ENCODE measurements at regions not wholly inside any gene's neighbourhood (a gene's known extent, or its start where the extent isn't known, plus 50 kb on each side); places are given as distances from the start of the nearest gene placed in this dataset.

GRCh38 chr1:96291468-96291867 is 430.1 kb upstream of the PTBP2 start:
- no peaks in the 10 kb centered on the region for H3K27me3 ChIP-seq
- no peak overlapping the region for H3K4me3 ChIP-seq
- DNase-seq (no peak), ATAC-seq (no peak)
- no peaks in the 10 kb centered on the region for H3K4me1 ChIP-seq
- 48 to 54% methylated on average over 2 of the region's 2 CpGs for WGBS, 2 donors
- H3K9me3 ChIP-seq: no peaks in the 10 kb centered on the region
- no peak for TF ChIP-seq POLR2A (IDR thresholded peaks at IDR 0.05)
- TF ChIP-seq CTCF (IDR thresholded peaks at IDR 0.05): no peak
- H3K27ac ChIP-seq: no peak overlapping the region
- intact Hi-C loops (cut with DNase I): no loop called here
- no peaks in the 10 kb centered on the region for H3K36me3 ChIP-seq (replicated peaks in 1 of 2; ENCODE audit: insufficient read depth in 1 of 2, low read depth in 2 of 2)

- no peak for TF ChIP-seq POLR2A (IDR thresholded peaks at IDR 0.05)
- TF ChIP-seq CTCF (IDR thresholded peaks at IDR 0.05): no peak
- H3K27me3 ChIP-seq: no peaks in the 10 kb centered on the region
- 25 to 54% methylated on average over 2 of the region's 2 CpGs for WGBS, 2 donors
- H3K36me3 ChIP-seq (replicated peaks in 1 of 2; ENCODE audit: insufficient read depth in 1 of 2, low read depth in 2 of 2): no peaks in the 10 kb centered on the region
- no peak overlapping the region for H3K4me3 ChIP-seq
- intact Hi-C loops (cut with DNase I): no loop called here
- no peaks in the 10 kb centered on the region for H3K4me1 ChIP-seq
- DNase-seq: no peak
- no peak overlapping the region for H3K27ac ChIP-seq
- ATAC-seq: no peak
- no peaks in the 10 kb centered on the region for H3K9me3 ChIP-seq
Measured at GRCh38 chr1:96292141-96292540, 429.4 kb upstream of the PTBP2 start.

- DNase-seq (no peak), ATAC-seq (no peak)
- TF ChIP-seq POLR2A (IDR thresholded peaks at IDR 0.05) (no peak), CTCF (IDR thresholded peaks at IDR 0.05) (no peak)
- H3K4me1 ChIP-seq: no peaks in the 10 kb centered on the region
- intact Hi-C loops (cut with DNase I): no loop called here
- H3K27ac ChIP-seq: no peak overlapping the region
- 60% methylated on average over 2 of the region's 2 CpGs for WGBS, 2 donors
- no peaks in the 10 kb centered on the region for H3K9me3 ChIP-seq
- no peaks in the 10 kb centered on the region for H3K27me3 ChIP-seq
- H3K36me3 ChIP-seq (replicated peaks in 1 of 2; ENCODE audit: insufficient read depth in 1 of 2, low read depth in 2 of 2): no peaks in the 10 kb centered on the region
- H3K4me3 ChIP-seq: no peak overlapping the region
Measured at GRCh38 chr1:96296991-96297390, 424.6 kb upstream of the PTBP2 start.

- no peak for TF ChIP-seq CTCF (IDR thresholded peaks at IDR 0.05)
- TF ChIP-seq POLR2A (IDR thresholded peaks at IDR 0.05): no peak
- intact Hi-C loops (cut with DNase I): no loop called here
- no peak overlapping the region for H3K27ac ChIP-seq
- DNase-seq (no peak), ATAC-seq (no peak)
- no peaks in the 10 kb centered on the region for H3K9me3 ChIP-seq
- H3K27me3 ChIP-seq: no peaks in the 10 kb centered on the region
- 49 to 62% methylated on average over 7 of the region's 7 CpGs for WGBS, 2 donors
- H3K4me3 ChIP-seq: no peak overlapping the region
- no peaks in the 10 kb centered on the region for H3K4me1 ChIP-seq
- no peaks in the 10 kb centered on the region for H3K36me3 ChIP-seq (replicated peaks in 1 of 2; ENCODE audit: insufficient read depth in 1 of 2, low read depth in 2 of 2)
Measured at GRCh38 chr1:96306809-96307560, 414.6 kb upstream of the PTBP2 start.

- H3K4me3 ChIP-seq: no peak overlapping the region
- H3K4me1 ChIP-seq: no peaks in the 10 kb centered on the region
- DNase-seq: no peak
- H3K36me3 ChIP-seq (replicated peaks in 1 of 2; ENCODE audit: insufficient read depth in 1 of 2, low read depth in 2 of 2): no peaks in the 10 kb centered on the region
- no peaks in the 10 kb centered on the region for H3K9me3 ChIP-seq
- no peak overlapping the region for H3K27ac ChIP-seq
- H3K27me3 ChIP-seq: no peaks in the 10 kb centered on the region
- intact Hi-C loops (cut with DNase I): no loop called here
- no peak for ATAC-seq
- 54 to 69% methylated on average over 5 of the region's 5 CpGs for whole genome bisulfite sequencing, 2 donors
- TF ChIP-seq POLR2A (IDR thresholded peaks at IDR 0.05) (no peak), CTCF (IDR thresholded peaks at IDR 0.05) (no peak)
Measured at GRCh38 chr1:96308314-96308713, 413.3 kb upstream of the PTBP2 start.
